GM23338 (cell line): ENCODE measurements at regions not wholly inside any gene's neighbourhood (a gene's known extent, or its start where the extent isn't known, plus 50 kb on each side); places are given as distances from the start of the nearest gene placed in this dataset.

Experiments used
- ATAC-seq: fragments of 200-7000 bp; cut with Tn5 transposase; 3 replicates; pipeline ENCODE4 v1.9.1; 2020
- DNase-seq: peaks from one replicate; pipeline ENCODE4 v3.0.0-alpha.2; 2015; ENCODE audit warnings: low spot score
- H2AFZ ChIP-seq: fragments of 200-600 bp; sonication (generic); 2 replicates; pipeline ENCODE4 v1.8.0; 2016; ENCODE audit warnings: antibody characterized with exemption, mild to moderate bottlenecking, moderate library complexity
- H3F3A ChIP-seq: fragments of 200-600 bp; sonication (generic); replicated peaks from 2 replicates; pipeline ENCODE4 v1.8.0; 2017; ENCODE audit warnings: antibody characterized with exemption, mixed run types, low read depth
- H3K27ac ChIP-seq: fragments of 200-600 bp; sonication (generic); 2 replicates; pipeline ENCODE4 v1.6.1; 2016; ENCODE audit warnings: low read depth
- H3K27me3 ChIP-seq: fragments of 200-600 bp; sonication (generic); 2 replicates; pipeline ENCODE4 v1.8.0; 2016; ENCODE audit warnings: mild to moderate bottlenecking, mixed run types, moderate library complexity; ENCODE audit not compliant: insufficient read depth
- H3K36me3 ChIP-seq: fragments of 200-600 bp; sonication (generic); 2 replicates; pipeline ENCODE4 v1.8.0; 2016; ENCODE audit warnings: mild to moderate bottlenecking; ENCODE audit not compliant: insufficient read depth
- H3K4me1 ChIP-seq: fragments of 200-600 bp; sonication (generic); 2 replicates; pipeline ENCODE4 v1.8.0; 2016; ENCODE audit warnings: mild to moderate bottlenecking, moderate library complexity; ENCODE audit not compliant: insufficient read depth
- H3K4me2 ChIP-seq: fragments of 200-600 bp; sonication (generic); 2 replicates; pipeline ENCODE4 v1.7.1; 2017; ENCODE audit warnings: mixed run types
- H3K4me3 ChIP-seq: fragments of 200-600 bp; sonication (generic); 2 replicates; pipeline ENCODE4 v1.6.1; 2016; ENCODE audit warnings: mixed run types
- H3K79me2 ChIP-seq: fragments of 200-600 bp; sonication (generic); replicated peaks from 2 replicates; pipeline ENCODE4 v1.8.0; 2017; ENCODE audit warnings: mild to moderate bottlenecking; ENCODE audit not compliant: insufficient read depth
- H3K9me2 ChIP-seq: fragments of 200-600 bp; sonication (generic); 2 replicates; pipeline ENCODE4 v1.8.0; 2017; ENCODE audit not compliant: insufficient read depth
- H4K20me1 ChIP-seq: fragments of 200-600 bp; sonication (generic); replicated peaks from 2 replicates; pipeline ENCODE4 v1.8.0; 2017; ENCODE audit warnings: mild to moderate bottlenecking; ENCODE audit not compliant: insufficient read depth
- H3K27ac Mint-ChIP-seq: 2 replicates; pipeline ENCODE4 v1.8.0; 2020; ENCODE audit warnings: inconsistent platforms, mild to moderate bottlenecking, moderate library complexity, mixed read lengths
- H3K27me3 Mint-ChIP-seq: 3 replicates; pipeline ENCODE4 v1.8.0; 2022; ENCODE audit warnings: low read depth, mild to moderate bottlenecking, moderate library complexity, mixed read lengths, inconsistent platforms; ENCODE audit not compliant: insufficient read depth, poor library complexity
- H3K36me3 Mint-ChIP-seq: 3 replicates; pipeline ENCODE4 v1.8.0; 2021; ENCODE audit warnings: low read depth, mild to moderate bottlenecking, inconsistent platforms, moderate library complexity, mixed read lengths
- H3K4me1 Mint-ChIP-seq: 3 replicates; pipeline ENCODE4 v1.8.0; 2020; ENCODE audit warnings: mild to moderate bottlenecking, inconsistent platforms, mixed read lengths
- H3K4me3 Mint-ChIP-seq: 3 replicates; pipeline ENCODE4 v1.8.0; 2021; ENCODE audit warnings: moderate library complexity, mild to moderate bottlenecking, inconsistent platforms, mixed read lengths
- H3K9me3 Mint-ChIP-seq: 3 replicates; pipeline ENCODE4 v1.8.0; 2020; ENCODE audit warnings: moderate library complexity, mild to moderate bottlenecking, inconsistent platforms, mixed read lengths
- CTCF ChIP-seq, 2 experiments: fragments of 200-600 bp in 1 of 2; sonication (generic) in 1 of 2; conservative IDR thresholded peaks; 2 replicates each; pipeline versions ENCODE4 v1.5.1 to v1.6.1; 2016 to 2017; ENCODE audit warnings: antibody characterized with exemption in 2 of 2, low read depth in 2 of 2, mild to moderate bottlenecking in 2 of 2, moderate library complexity in 1 of 2
- ETS1 ChIP-seq: IDR thresholded peaks from 2 replicates; pipeline ENCODE4 v1.6.1; 2016; ENCODE audit warnings: antibody characterized with exemption
- EZH2 ChIP-seq: fragments of 200-600 bp; sonication (generic); IDR thresholded peaks from one replicate; pipeline ENCODE4 v1.8.0; 2017; ENCODE audit warnings: antibody characterized with exemption, mild to moderate bottlenecking, low read depth; ENCODE audit not compliant: unreplicated experiment
- JUNB ChIP-seq: IDR thresholded peaks from one replicate; pipeline ENCODE4 v1.6.1; 2016; ENCODE audit warnings: antibody characterized with exemption; ENCODE audit not compliant: unreplicated experiment
- NANOG ChIP-seq: IDR thresholded peaks from 2 replicates; pipeline ENCODE4 v1.6.1; 2016; ENCODE audit warnings: antibody characterized with exemption, borderline replicate concordance
- POLR2AphosphoS5 ChIP-seq: IDR thresholded peaks from 2 replicates; pipeline ENCODE4 v1.6.1; 2016; ENCODE audit warnings: antibody characterized with exemption, low read depth
- REST ChIP-seq: IDR thresholded peaks from one replicate; pipeline ENCODE4 v1.6.1; 2018; ENCODE audit warnings: antibody characterized with exemption; ENCODE audit not compliant: unreplicated experiment
- STAT1 ChIP-seq: IDR thresholded peaks from one replicate; pipeline ENCODE4 v1.6.1; 2016; ENCODE audit warnings: antibody characterized with exemption; ENCODE audit not compliant: unreplicated experiment
- ZNF114 ChIP-seq: fragments of 250-450 bp; sonication (Bioruptor Pico); IDR thresholded peaks from 2 replicates; pipeline ENCODE4 v1.5.0; 2020; ENCODE audit warnings: mild to moderate bottlenecking, moderate library complexity
- ZNF462 ChIP-seq: fragments of 250-450 bp; sonication (Bioruptor Pico); IDR thresholded peaks from 2 replicates; pipeline ENCODE4 v1.5.0; 2020; ENCODE audit warnings: mild to moderate bottlenecking, moderate library complexity

- no peak overlapping the region for H3K27ac Mint-ChIP-seq
- peaks cover 2% of the 10 kb centered on the region for H3K27me3 Mint-ChIP-seq
- H3K4me1 Mint-ChIP-seq: no peaks in the 10 kb centered on the region
- Histone ChIP-seq H3K4me3 (no peak overlapping the region), H3K4me1 (no peaks in the 10 kb centered on the region), H3K9me2 (no peaks in the 10 kb centered on the region), H3F3A (no peaks in the 10 kb centered on the region), H3K79me2 (no peaks in the 10 kb centered on the region), H3K4me2 (no peak overlapping the region), H3K27ac (no peak overlapping the region), H3K36me3 (no peaks in the 10 kb centered on the region), H3K27me3 (no peaks in the 10 kb centered on the region), H2AFZ (no peak overlapping the region), H4K20me1 (no peaks in the 10 kb centered on the region)
- no peaks in the 10 kb centered on the region for H3K36me3 Mint-ChIP-seq
- DNase-seq: no peak
- H3K4me3 Mint-ChIP-seq: no peak overlapping the region
- H3K9me3 Mint-ChIP-seq: no peaks in the 10 kb centered on the region
- no peak for ATAC-seq
- no peak for TF ChIP-seq EZH2
These were observed 733.0 kb downstream of the RPS29 start for GRCh38 chr14:48853159-48853558.

- Mint-ChIP-seq H3K4me3 (no peak overlapping the region), H3K36me3 (no peaks in the 10 kb centered on the region), H3K4me1 (peaks cover 3% of the 10 kb centered on the region; the same call in 1 of the 3 replicates), H3K9me3 (no peaks in the 10 kb centered on the region; the same call in 2 of the 3 replicates), H3K27ac (no peak overlapping the region), H3K27me3 (peaks cover 2% of the 10 kb centered on the region)
- no peak for DNase-seq
- no peaks in the 10 kb centered on the region for H3K9me2 ChIP-seq
- no peaks in the 10 kb centered on the region for H3K27me3 ChIP-seq
- H3K4me2 ChIP-seq: no peak overlapping the region
- no peak for ATAC-seq
- H3K27ac ChIP-seq: no peak overlapping the region
- no peaks in the 10 kb centered on the region for H3F3A ChIP-seq
- H2AFZ ChIP-seq: no peak overlapping the region
- H4K20me1 ChIP-seq: no peaks in the 10 kb centered on the region
- H3K79me2 ChIP-seq: no peaks in the 10 kb centered on the region
- no peak overlapping the region for H3K4me3 ChIP-seq
- H3K36me3 ChIP-seq: no peaks in the 10 kb centered on the region
- no peaks in the 10 kb centered on the region for H3K4me1 ChIP-seq
- TF ChIP-seq POLR2AphosphoS5: no peak
- TF ChIP-seq ZNF114 (CRISPR knock-in tag): no peak
- no peak for TF ChIP-seq ETS1
- TF ChIP-seq NANOG: no peak
- TF ChIP-seq STAT1: no peak
- no peak for TF ChIP-seq REST
- TF ChIP-seq CTCF (conservative IDR thresholded peaks at IDR 0.05; ENCODE audit: low read depth in 2 of 2): no peak
- TF ChIP-seq JUNB: no peak
- no peak for TF ChIP-seq ZNF462 (CRISPR knock-in tag)
These were observed 736.3 kb downstream of the RPS29 start for GRCh38 chr14:48849741-48850322.
